ENCODE measurements at regions not wholly inside any gene's neighbourhood (a gene's known extent, or its start where the extent isn't known, plus 50 kb on each side); places are given as distances from the start of the nearest gene placed in this dataset.

- TF ChIP-seq CTCF (conservative IDR thresholded peaks at IDR 0.05) (no peak), ZFX (IDR thresholded peaks at IDR 0.05) (no peak)
Measured at GRCh38 chr13:81636120-81636519, 1295.2 kb upstream of the SPRY2 start.
